HG02884 (cell line): ENCODE measurements at regions not wholly inside any gene's neighbourhood (a gene's known extent, or its start where the extent isn't known, plus 50 kb on each side); places are given as distances from the start of the nearest gene placed in this dataset.
"Not testable (repeated sequence)": the region's sequence is repeated elsewhere in the genome, so short reads cannot be mapped to it uniquely, and the experiment has no call there.

ENCODE experiments used
- ATAC-seq: cut with Tn5 transposase; IDR thresholded peaks from one replicate; pipeline ENCODE4 v1.9.1; 2021; ENCODE audit warnings: mild to moderate bottlenecking, moderate library complexity; ENCODE audit not compliant: unreplicated experiment

DNA sequence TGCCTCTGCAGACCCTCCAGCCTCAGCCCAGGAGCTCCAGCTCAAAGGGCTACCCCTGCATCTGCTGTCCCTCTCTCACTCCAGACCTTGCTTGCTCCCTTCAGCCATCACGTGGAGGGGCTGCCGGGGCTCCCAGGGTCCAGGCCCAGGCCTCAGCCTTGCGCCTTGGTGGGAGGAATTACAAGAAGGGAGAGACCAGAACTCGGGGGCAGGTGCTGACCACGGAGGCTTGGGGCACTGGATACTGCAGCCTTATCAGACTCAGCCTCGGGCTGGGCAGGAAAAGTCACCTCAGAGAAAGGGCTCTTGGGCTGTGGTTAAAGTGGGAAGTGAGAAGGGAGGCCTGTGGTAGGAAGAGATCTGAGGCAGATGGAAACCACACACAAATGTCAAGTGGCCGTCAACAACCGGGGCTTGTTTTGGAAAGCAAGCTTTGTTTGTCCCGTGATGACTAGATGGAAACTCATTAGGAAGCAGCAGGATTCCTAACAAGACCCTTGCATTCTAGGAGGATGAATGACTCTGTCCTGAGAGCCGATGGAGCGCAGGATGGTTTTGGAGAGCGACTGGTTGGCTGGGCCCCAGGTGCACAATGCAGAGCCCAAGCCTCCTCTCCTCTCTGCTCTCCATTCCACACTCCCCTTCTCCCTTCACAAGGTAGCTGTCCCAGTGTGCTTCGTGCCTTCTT, 1321.7 kb downstream of the TBC1D22A start:
- ATAC-seq: no peak

DNA sequence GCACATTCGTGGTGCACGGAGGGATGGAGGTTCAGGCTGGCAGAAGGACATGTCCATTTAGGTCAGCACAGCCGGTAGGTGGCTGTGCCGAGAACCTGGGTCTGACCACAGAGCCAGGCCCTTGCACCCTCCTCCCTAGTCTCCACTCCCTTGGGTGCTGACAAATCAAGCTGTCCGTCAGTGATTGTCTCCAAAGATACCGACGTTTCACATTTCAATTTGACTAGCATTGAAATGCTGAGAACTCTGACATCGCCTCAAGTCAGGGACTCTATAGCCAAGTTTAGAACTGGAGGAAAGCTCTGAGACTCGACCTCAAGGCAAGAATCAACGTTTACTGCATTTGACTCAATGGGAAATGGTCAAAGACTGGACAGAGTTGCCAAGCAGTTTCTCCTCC, 1321.1 kb downstream of the TBC1D22A start:
- ATAC-seq: no peak

GRCh38 chr22:48082284-48082683, 1319.8 kb downstream of the TBC1D22A start:
- no peak for ATAC-seq

- ATAC-seq: no peak
These were observed 1318.8 kb downstream of the TBC1D22A start for GRCh38 chr22:48081281-48081680.

DNA sequence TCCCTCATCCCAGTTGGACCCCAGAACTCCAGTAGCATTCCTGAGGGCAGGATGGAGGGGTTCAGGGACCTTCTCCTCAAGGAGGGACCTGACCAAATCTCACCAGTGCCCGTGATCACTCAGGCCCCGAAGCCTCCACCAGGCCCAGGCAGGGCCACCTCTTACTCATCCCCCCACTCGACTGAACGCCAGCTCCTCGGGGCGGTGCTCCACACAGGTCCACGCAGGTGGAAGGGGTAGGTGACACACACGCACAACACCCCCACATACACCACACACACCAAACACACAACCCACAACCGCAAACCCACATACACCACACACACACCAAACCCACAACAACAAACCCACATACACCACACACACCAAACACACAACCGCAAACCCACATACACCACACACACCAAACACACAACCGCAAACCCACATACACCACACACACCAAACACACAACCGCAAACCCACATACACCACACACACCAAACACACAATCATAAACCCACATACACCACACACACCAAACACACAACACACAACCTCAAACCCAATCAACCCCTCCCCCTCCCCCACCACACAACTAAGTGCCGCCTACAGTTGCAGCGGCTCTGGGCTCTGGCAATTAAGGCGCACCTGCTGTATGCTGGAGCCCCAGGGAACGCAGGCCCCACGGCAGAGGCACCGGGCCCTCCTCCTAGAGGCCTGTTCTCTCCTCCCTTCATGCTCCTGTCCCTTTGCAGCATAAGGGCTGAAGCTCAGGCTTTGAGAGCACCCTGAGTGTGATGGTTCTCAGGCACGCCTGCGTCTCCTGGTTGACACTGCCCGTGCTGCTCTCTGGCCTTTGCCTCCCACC, 1318.1 kb downstream of the TBC1D22A start:
- no peak for ATAC-seq

DNA sequence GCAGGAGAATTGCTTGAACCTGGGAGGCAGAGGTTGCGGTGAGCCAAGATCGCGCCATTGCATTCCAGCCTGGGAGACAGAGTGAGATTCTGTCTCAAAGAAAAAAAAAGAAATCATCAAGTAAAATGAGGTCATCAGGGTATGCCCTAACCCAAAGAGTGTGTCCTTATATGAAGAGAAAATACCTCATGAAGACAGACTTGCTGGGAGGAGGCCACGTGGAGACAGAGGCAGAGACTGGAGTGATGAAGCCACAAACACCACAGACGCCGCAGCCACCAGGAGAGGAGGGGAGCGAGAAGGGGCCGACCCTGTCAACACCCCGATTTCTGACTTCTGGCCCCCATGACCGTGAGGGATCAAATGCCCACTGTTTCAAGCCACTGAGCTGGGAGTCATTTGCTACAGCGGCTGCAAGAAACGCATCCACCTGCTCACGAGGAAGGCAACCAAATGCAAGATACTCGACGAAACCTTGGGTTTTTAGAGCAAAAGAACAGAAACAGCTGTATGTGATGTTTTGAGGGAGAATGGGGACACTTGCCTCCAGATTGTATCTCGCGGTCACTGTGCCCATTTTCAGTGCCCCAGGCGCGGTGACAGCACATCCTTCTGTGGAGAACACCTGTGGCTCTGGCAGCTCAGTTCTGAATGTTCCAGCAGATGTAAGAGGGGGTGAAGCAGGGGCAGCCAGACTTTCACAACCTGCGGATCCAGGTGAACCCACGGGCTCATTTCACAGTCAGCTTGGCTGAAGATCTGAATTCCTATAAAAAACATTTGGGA, 1317.2 kb downstream of the TBC1D22A start:
- no peak for ATAC-seq

DNA sequence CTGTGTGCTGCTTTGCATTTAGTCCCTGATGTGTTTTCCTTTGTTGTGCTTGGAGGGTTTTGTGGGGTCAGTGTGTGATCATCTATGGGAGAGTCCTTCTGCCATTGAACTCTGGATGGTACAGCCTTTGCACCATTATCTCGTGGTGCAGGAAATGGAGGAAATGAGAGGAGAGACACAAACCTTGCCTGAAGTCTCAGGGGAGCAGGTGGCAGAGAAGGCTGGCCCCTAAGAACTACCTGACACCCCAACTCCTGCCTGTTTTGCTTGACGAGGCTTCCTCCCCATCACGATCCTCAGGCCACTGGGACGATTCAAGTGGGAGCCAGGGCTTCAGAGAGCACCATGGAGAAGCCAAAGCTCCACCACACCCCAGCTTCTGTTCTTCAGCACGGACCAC, 1316.4 kb downstream of the TBC1D22A start:
- ATAC-seq: no peak

GRCh38 chr22:48077699-48078098, 1315.2 kb downstream of the TBC1D22A start:
- no peak for ATAC-seq

- no peak for ATAC-seq
These were observed 1313.6 kb downstream of the TBC1D22A start for GRCh38 chr22:48076008-48076407.

DNA sequence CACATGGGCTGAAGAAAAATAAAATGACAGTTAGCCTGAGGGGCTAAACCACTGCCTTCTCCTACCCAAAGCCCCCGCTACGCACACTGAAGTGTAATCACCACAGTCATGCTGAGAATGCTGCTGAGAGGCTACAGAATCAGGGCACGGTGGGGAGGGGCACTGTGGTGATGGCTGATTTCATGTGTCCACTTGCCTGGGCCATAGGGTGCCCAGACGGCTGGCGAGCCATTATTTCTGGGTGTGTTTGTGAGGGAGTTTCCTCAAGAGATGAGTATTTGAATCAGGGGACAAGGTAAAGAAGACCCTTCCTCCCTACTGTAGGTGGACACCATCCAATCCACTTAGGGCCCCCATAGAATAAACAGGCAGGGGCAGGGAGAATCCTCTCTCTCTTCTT, 1313.2 kb downstream of the TBC1D22A start:
- ATAC-seq: no peak

- no peak for ATAC-seq
These were observed 1310.3 kb downstream of the TBC1D22A start for GRCh38 chr22:48072777-48073176.

GRCh38 chr22:48071828-48072227, 1309.4 kb downstream of the TBC1D22A start:
- ATAC-seq: no peak

DNA sequence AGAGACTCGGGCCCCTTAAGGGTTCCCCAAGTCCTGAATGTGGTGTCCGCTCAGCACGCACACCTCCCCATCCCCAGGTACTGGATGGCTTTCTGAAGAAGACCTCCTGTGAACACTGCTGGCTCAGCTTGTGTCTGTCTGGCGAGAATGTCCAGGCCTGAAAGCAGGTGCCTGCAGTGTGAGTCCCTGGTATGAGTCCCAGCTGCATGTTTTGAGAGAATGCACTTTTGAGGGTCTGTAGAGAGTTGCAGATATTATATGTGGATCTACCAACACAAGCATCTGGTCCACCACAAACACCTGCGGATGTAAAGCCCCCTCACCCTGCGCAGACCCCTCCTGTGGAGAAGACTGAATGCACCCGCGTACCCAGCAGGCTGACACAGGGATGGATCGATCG, 1308.9 kb downstream of the TBC1D22A start:
- no peak for ATAC-seq

DNA sequence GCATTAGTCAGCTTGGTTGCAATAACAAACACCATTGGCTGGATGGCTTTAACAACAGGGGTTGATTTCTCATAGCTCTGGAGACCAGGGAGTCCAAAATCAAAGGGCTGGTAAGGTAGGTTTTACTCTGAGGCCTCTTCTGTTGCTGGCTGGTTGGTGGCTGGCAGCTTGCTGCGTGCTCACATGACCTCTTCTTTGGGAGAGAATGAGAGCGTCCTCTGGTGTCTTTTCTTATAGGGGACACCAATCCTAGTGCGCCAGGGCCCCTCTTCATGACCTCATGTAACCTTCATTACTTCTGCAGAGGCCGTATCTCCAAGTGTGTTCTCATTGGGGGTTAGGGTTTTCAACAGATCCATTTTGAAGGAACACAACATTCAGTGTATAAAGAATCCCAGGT, 1308.3 kb downstream of the TBC1D22A start:
- no peak for ATAC-seq

- ATAC-seq: no peak
These were observed 1307.6 kb downstream of the TBC1D22A start for GRCh38 chr22:48070083-48070482.

DNA sequence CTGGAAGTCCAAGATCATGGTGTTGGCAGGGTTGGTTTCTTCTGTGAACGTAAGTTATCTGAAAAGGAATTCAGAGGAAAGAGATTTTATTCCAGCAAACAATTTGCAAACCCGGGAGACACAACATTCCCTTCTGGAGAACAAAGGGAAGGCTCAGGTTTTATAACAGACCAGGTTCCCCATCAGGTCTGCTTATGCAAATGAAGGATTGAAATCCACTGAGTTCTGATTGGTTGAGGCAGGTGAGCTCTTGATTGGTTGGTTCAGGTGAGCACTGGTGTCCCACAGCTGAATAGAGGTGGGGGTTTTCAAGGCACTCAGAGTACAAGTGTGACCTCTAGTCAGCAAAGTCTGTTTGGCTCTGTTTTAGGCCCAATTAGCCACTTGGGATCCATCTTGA, 1306.8 kb downstream of the TBC1D22A start:
- ATAC-seq: no peak

DNA sequence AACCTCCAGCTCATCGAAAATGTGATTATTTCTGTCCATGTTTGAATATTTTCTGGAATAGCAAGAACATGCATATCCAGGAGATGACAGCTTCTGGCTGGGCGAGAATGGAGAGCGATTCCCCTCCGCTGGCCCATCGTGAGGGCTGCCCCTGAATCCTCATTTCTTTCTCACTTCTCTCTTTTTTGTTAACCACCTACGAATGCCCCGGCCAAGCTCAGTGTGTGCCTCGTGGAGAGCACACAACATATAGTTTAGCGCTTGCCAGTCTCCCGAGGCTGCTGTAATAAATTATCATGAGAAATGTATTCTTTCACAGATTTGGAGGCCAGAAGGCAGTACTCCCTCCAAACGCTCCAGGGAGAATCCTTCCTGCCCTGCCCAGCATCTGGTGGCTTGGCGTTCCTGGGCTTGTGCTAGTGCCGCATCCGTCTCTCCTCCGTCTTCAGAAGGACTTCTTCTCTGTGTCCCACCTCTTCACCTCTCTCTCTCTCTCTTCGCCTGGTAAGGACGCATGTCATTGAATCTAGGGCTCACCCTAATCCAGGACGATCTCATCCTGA, 1306.0 kb downstream of the TBC1D22A start:
- ATAC-seq: no peak

DNA sequence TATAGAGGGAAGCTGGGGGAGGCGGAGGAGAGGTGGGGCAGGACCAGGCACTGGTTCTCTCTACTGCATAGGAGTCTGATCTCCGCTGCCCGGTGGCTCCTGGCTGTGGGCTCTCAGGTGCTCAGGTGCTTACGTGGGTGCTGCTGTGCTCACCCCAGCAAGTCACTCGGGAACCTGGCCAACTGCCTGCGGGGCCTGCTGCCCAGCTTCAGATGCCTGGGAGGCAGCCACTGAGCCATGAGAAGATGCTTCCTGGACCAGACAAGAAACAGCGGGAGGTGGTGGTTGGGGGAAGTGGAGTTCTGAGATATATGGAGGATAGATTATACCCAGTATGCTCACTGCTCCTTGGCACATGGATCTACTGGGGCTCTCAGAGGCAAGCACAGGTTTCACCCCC, 1303.4 kb downstream of the TBC1D22A start:
- ATAC-seq: no peak

DNA sequence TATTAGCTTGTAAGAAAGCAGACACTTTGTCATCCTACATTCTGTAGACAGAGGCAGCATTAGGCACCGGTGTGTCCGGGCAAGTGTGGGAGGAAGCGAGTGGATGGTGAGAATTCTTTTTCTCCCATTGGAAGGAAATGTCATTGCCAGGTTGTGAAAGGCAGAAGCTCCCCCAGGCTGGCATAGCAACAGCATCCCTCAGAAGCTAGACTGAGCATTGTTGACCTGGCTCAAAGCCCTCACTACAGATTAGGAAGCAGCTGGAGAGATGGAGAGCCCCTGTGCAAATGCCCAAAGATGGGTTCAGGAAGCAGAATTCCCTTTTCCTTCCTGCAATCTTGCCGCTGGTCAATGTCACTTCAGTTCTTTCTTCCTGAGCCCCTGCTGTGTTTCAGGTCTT, 1299.3 kb downstream of the TBC1D22A start:
- no peak for ATAC-seq

DNA sequence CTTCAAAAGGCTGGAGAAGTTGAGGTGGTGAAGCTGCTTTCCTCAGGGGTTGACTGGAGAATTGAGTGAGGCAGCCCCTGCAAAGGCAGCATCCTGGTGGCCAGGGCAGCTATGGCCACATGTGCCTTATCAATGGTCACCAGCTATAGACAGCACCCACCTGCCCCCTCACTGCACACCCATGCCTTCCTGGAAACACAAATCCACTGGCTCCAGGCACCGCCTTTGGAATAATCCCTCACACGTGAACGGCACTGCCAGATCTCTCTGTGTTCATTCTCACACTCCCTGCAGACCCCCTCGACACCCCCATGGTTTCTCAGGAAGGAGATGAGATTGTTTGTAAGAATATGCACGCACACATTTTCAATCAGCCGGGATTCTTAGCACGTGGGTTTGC, 1297.8 kb downstream of the TBC1D22A start:
- ATAC-seq: no peak

- ATAC-seq: not testable (repeated sequence)
These were observed 1297.1 kb downstream of the TBC1D22A start for GRCh38 chr22:48059521-48059920.
